Breast epithelium (tissue), 4 donors: ENCODE measurements at regions not wholly inside any gene's neighbourhood (a gene's known extent, or its start where the extent isn't known, plus 50 kb on each side); places are given as distances from the start of the nearest gene placed in this dataset.
"Not testable (repeated sequence)": the region's sequence is repeated elsewhere in the genome, so short reads cannot be mapped to it uniquely, and the experiment has no call there.

ENCODE experiments used
- DNase-seq, 2 donors: peaks; one replicate each; pipeline ENCODE4 v3.0.0-alpha.2; 2019; ENCODE audit warnings: low spot score in 2 of 2
- H3K27ac ChIP-seq, 2 donors: fragments of 200-600 bp; sonication (generic) in 1 of 2; one replicate each; pipeline ENCODE4 v1.5.1; 2016 to 2019; ENCODE audit warnings: mild to moderate bottlenecking in 1 of 2
- H3K27me3 ChIP-seq, 2 donors: fragments of 200-600 bp; sonication (generic) in 1 of 2; one replicate each; pipeline versions ENCODE4 v1.5.1 to v1.6.0; 2017 to 2019; ENCODE audit warnings: control low read depth in 1 of 2, mild to moderate bottlenecking in 1 of 2
- H3K36me3 ChIP-seq: fragments of 200-600 bp; one replicate; pipeline ENCODE4 v1.5.1; 2019
- H3K4me1 ChIP-seq, 2 donors: fragments of 200-600 bp; sonication (generic); one replicate each; pipeline ENCODE4 v1.5.1; 2016 to 2019; ENCODE audit warnings: control low read depth in 1 of 2
- H3K4me3 ChIP-seq, 3 donors: fragments of 200-600 bp; sonication (generic); 1 replicate in 2 of 3; 2 replicates in 1 of 3; pipeline ENCODE4 v1.5.1; 2016 to 2019; ENCODE audit warnings: mild to moderate bottlenecking in 3 of 3, moderate library complexity in 2 of 3
- H3K9me3 ChIP-seq, 2 donors: fragments of 200-600 bp; sonication (generic) in 1 of 2; one replicate each; pipeline ENCODE4 v1.5.1; 2016 to 2019; ENCODE audit warnings: control low read depth in 1 of 2
- CTCF ChIP-seq, 3 donors: fragments of 450-650 bp; IDR thresholded peaks; one replicate each; pipeline ENCODE4 v1.5.1; 2016 to 2017; ENCODE audit warnings: antibody characterized with exemption in 3 of 3, mild to moderate bottlenecking in 3 of 3, moderate library complexity in 3 of 3
- POLR2A ChIP-seq: fragments of 450-650 bp; IDR thresholded peaks from one replicate; pipeline ENCODE4 v1.6.1; 2016; ENCODE audit warnings: antibody characterized with exemption, mild to moderate bottlenecking, moderate library complexity
- POLR2AphosphoS5 ChIP-seq, 3 donors: sonication (generic); formaldehyde crosslinking; IDR thresholded peaks; one replicate each; pipeline ENCODE4 v1.6.1; 2017; ENCODE audit warnings: antibody characterized with exemption in 3 of 3
- intact Hi-C: fragments of 100-400 bp; cut with DNase I; formaldehyde crosslinking; loops from one replicate; pipeline ENCODE4 v1.15.1; 2023; ENCODE audit warnings: low total_unique reads

GRCh38 chr11:91293119-91293518 is 931.5 kb upstream of the FAT3 start:
- Histone ChIP-seq H3K27ac (no peak overlapping the region), H3K9me3 (peaks cover 0 to 3% of the 10 kb centered on the region in 2 donors), H3K36me3 (no peaks in the 10 kb centered on the region), H3K27me3 (no peaks in the 10 kb centered on the region), H3K4me1 (no peaks in the 10 kb centered on the region), H3K4me3 (no peak overlapping the region)
- DNase-seq, result no peak
- TF ChIP-seq POLR2A (no peak), CTCF (IDR thresholded peaks at IDR 0.05) (no peak), POLR2AphosphoS5 (IDR thresholded peaks at IDR 0.05) (no peak)
- intact Hi-C loops, result no loop called here

DNA sequence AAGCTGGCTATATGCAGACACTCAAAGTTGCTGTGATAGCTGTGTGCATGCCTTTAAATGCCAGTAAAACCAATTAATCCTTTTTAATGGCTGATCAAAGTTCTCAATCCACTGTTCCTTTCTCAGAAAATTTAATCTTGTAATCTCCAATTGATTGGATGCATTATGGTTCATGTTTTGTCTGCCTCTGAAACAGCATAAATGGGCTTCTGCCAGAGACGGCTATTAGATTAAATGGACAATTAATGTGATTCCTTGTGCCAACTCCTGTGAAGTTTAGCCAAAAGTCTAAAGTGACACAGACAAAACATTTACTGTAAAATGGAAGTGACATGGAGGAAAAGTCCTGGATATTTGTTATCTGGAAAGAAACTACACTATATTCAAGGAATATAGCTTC is 952.5 kb upstream of the FAT3 start:
- no peak for DNase-seq
- Histone ChIP-seq H3K9me3 (no peaks in the 10 kb centered on the region), H3K27me3 (no peaks in the 10 kb centered on the region), H3K4me1 (no peaks in the 10 kb centered on the region), H3K36me3 (no peaks in the 10 kb centered on the region), H3K4me3 (no peak overlapping the region), H3K27ac (no peak overlapping the region)
- intact Hi-C loops, result no loop called here
- TF ChIP-seq POLR2A (no peak), CTCF (IDR thresholded peaks at IDR 0.05) (no peak), POLR2AphosphoS5 (IDR thresholded peaks at IDR 0.05) (no peak)

- H3K9me3 ChIP-seq, DNase-seq, intact Hi-C loops, H3K4me1 ChIP-seq, H3K27me3 ChIP-seq, H3K27ac ChIP-seq, H3K4me3 ChIP-seq, H3K36me3 ChIP-seq: not testable (repeated sequence)
These were observed 955.9 kb upstream of the FAT3 start for GRCh38 chr11:91268512-91269295.

DNA sequence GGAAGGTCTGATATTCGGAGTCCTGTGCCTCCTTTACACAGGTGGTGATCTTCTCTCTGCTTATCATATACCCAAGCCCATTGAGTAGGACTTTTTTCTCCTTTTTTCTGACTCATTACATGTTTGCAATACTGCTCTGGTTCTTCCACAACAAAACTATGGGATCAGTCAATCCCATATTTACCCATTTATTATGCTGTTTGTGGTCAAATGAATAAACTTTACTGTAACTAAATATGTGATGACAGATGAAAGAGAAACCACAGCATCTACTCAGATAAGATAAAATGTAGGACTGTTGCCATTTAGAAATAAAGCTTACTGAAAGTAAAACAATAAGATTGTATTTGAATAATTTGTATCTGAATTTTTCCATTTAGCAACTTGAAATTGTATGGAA is 958.7 kb upstream of the FAT3 start:
- no peak for TF ChIP-seq POLR2A
- no peak for TF ChIP-seq POLR2AphosphoS5 (IDR thresholded peaks at IDR 0.05)
- TF ChIP-seq CTCF (IDR thresholded peaks at IDR 0.05), result no peak
- Histone ChIP-seq H3K27me3 (no peaks in the 10 kb centered on the region), H3K36me3 (no peaks in the 10 kb centered on the region), H3K4me3 (no peak overlapping the region), H3K4me1 (no peaks in the 10 kb centered on the region), H3K27ac (no peak overlapping the region), H3K9me3 (no peaks in the 10 kb centered on the region)
- intact Hi-C loops, result no loop called here
- no peak for DNase-seq

DNA sequence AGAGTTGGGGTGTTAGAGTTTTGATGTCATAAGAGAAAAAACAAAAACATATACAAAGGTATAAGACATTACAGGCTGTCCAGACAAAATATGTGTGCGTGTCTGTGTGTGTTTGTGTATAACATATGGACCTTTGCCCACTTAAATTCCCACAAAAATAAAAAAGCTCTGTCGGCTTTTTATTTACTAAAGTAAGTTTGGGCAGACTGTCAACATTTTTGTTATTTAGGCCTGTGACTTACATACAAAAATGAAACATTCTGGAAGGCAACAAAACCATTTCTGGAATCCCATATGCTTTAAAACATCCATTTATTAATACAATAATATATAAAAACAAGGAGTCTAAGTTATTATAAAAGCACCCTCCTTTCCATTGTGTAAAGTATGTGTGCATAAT is 960.1 kb upstream of the FAT3 start:
- Histone ChIP-seq H3K36me3 (no peaks in the 10 kb centered on the region), H3K9me3 (no peaks in the 10 kb centered on the region), H3K27me3 (no peaks in the 10 kb centered on the region), H3K4me3 (no peak overlapping the region), H3K4me1 (no peaks in the 10 kb centered on the region), H3K27ac (no peak overlapping the region)
- TF ChIP-seq POLR2AphosphoS5 (IDR thresholded peaks at IDR 0.05), result no peak
- no peak for TF ChIP-seq POLR2A
- TF ChIP-seq CTCF (IDR thresholded peaks at IDR 0.05), result no peak
- no peak for DNase-seq
- intact Hi-C loops, result no loop called here
